Activated T-cell treated with anti-CD3 and anti-CD28 coated beads, Interleukin-2, amount 50 U/mL, for 24 hours (primary cell): ENCODE measurements at regions not wholly inside any gene's neighbourhood (a gene's known extent, or its start where the extent isn't known, plus 50 kb on each side); places are given as distances from the start of the nearest gene placed in this dataset.

ENCODE experiments used
- DNase-seq: peaks from one replicate; pipeline ENCODE4 v3.0.0-alpha.2; 2020
- H3K27ac Mint-ChIP-seq: 2 replicates; pipeline ENCODE4 v1.8.0; 2020; ENCODE audit warnings: mild to moderate bottlenecking, mixed read lengths
- H3K27me3 Mint-ChIP-seq: 2 replicates; pipeline ENCODE4 v1.8.0; 2020; ENCODE audit warnings: mixed read lengths
- H3K36me3 Mint-ChIP-seq: 2 replicates; pipeline ENCODE4 v1.8.0; 2020; ENCODE audit warnings: low read depth, mixed read lengths
- H3K4me1 Mint-ChIP-seq: 2 replicates; pipeline ENCODE4 v1.8.0; 2020; ENCODE audit warnings: low read depth, mixed read lengths
- H3K4me3 Mint-ChIP-seq: 2 replicates; pipeline ENCODE4 v1.8.0; 2020; ENCODE audit warnings: mild to moderate bottlenecking, moderate library complexity, mixed read lengths
- H3K9me3 Mint-ChIP-seq: 2 replicates; pipeline ENCODE4 v1.8.0; 2020; ENCODE audit warnings: mixed read lengths

DNA sequence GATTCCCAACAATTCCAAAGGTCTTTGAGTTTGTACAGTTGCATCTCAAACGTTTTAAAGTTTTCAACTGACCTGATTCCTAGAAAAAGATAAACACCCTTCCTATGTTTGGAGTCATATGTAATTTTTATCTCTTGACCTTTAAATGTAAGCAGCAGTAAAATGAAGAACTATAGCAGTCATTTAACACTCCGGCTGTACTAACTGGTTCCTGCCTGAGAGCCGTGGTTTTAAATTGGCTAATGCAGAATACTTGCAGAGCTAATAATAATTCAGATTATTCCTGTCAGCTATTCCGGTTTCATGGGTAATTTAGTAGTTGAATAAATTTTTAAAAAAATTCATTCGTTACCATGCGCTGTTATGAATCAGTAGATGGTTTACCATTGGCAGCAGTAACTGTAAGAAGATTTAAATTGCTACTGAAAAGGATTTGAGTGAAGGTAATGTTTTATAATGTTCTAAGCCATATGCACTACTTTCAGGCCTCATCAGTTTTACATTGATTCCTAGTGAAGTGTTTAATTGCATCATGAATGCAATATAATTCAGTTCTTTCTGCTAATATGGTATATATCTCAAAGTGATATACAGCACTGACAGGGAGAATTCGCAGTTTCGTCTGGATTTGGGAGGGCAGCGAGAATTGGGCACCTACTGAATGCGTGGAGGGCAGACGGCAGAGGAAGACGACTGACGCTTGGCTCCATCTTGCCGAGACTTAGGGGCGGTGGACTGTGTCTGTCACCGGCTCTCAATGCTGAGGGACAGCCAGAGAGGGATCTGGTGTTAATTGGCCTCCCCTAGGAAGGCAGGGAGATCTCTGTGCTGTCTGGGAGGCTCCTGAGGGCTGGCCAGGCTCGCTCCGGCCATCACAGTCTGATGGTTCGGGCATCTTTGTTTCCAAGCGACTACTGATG, 217.7 kb downstream of the PHETA1 start:
- H3K36me3 Mint-ChIP-seq, result no peaks in the 10 kb centered on the region
- no peak for DNase-seq
- H3K27ac Mint-ChIP-seq, result no peak overlapping the region
- H3K4me1 Mint-ChIP-seq, result peaks cover 1% of the 10 kb centered on the region
- H3K9me3 Mint-ChIP-seq, result peaks cover 3% of the 10 kb centered on the region
- peaks cover 7% of the 10 kb centered on the region for H3K27me3 Mint-ChIP-seq
- no peak overlapping the region for H3K4me3 Mint-ChIP-seq

DNA sequence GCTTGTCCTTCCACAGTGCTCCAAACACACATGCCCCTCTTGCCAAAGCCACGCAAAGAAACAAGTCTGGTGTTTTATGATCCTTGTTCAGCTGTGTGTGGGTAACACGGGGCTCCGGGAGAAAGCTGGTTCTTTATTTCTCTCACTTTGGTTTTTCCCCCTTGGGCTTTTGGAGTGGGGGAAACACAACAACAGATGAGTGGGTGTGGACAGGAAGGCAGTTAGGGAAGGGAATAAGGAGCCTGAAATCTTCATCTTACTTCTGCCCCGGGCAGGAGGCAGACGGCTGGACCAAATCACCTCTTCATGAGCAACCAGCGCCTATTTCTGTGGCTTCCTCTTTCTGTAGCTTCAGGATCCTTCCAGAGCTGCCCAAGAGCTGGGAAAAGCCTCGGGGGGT, 218.5 kb downstream of the PHETA1 start:
- H3K36me3 Mint-ChIP-seq, result no peaks in the 10 kb centered on the region
- no peak overlapping the region for H3K4me3 Mint-ChIP-seq
- H3K9me3 Mint-ChIP-seq, result peaks cover 3% of the 10 kb centered on the region
- H3K4me1 Mint-ChIP-seq, result peaks cover 1% of the 10 kb centered on the region
- H3K27ac Mint-ChIP-seq, result no peak overlapping the region
- no peak for DNase-seq
- H3K27me3 Mint-ChIP-seq, result peaks cover 5% of the 10 kb centered on the region

DNA sequence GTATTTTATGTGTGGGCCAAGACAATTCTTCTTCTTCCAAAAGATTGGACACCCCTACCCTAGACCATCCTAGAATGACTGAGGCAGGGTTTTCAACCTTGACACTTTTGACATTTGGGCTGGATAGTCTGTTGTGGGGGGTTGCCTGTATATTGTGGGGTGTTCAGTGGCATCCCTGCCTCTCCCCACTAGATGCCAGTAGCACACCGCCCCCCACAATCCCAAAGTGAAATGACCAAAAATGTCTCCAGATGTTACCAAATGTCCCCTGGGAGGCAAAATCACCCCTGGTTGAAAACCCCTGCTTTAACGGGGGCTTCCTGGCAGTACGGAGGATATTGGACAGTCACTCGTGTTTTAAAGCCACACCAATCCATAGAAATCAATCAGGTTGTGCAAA, 219.6 kb downstream of the PHETA1 start:
- peaks cover 5% of the 10 kb centered on the region for H3K27me3 Mint-ChIP-seq

DNA sequence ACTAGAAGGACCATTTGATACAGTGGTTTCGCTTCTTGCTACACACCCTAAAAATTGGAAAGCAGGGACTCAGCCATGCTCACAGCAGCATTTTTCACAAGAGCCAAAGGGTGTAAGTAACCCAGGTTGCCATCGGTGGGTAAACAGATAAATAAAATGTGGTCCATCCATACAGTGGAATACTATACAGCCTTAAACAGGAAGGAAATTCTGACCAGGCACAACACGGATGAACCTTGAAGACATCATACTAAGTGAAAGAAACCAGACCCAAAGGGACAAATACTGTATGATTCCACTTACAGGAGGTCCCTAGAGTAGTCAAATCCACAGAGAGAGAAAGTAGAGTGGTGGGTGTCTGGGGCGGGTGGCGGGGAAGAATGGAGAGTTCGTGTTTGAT, 220.9 kb downstream of the PHETA1 start:
- no peak overlapping the region for H3K4me3 Mint-ChIP-seq
- peaks cover 1% of the 10 kb centered on the region for H3K4me1 Mint-ChIP-seq
- H3K36me3 Mint-ChIP-seq, result no peaks in the 10 kb centered on the region
- DNase-seq, result no peak
- H3K27me3 Mint-ChIP-seq, result peaks cover 5% of the 10 kb centered on the region
- H3K9me3 Mint-ChIP-seq, result peaks cover 3% of the 10 kb centered on the region
- H3K27ac Mint-ChIP-seq, result no peak overlapping the region

More for the DNA sequence above, 219.6 kb downstream of the PHETA1 start:
- DNase-seq, result no peak
- no peak overlapping the region for H3K27ac Mint-ChIP-seq
- peaks cover 3% of the 10 kb centered on the region for H3K9me3 Mint-ChIP-seq
- no peak overlapping the region for H3K4me3 Mint-ChIP-seq
- H3K36me3 Mint-ChIP-seq, result no peaks in the 10 kb centered on the region
- H3K4me1 Mint-ChIP-seq, result peaks cover 1% of the 10 kb centered on the region

DNA sequence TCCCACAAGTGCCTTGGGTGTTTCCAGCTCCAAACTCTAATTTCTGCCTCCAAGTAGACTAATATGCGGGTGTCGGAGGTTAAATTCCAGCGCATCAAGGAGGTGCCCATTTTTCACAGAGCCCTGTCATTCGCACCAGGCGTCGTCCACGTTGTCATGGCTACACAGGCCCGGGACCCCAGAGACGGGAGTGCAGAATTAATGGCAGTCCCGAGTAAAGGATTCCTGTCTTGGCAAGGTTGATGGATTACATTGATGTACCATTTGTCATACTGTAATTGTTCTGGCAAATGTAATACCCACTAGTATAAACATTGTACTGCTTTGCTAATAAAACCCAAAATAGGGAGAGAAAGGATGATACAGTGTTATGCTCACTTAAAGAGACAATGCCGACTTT, 222.9 kb upstream of the MYL2 start:
- Mint-ChIP-seq H3K36me3 (no peaks in the 10 kb centered on the region), H3K27me3 (no peaks in the 10 kb centered on the region), H3K27ac (no peak overlapping the region), H3K4me3 (no peak overlapping the region), H3K4me1 (no peaks in the 10 kb centered on the region), H3K9me3 (peaks cover 3% of the 10 kb centered on the region)
- no peak for DNase-seq

DNA sequence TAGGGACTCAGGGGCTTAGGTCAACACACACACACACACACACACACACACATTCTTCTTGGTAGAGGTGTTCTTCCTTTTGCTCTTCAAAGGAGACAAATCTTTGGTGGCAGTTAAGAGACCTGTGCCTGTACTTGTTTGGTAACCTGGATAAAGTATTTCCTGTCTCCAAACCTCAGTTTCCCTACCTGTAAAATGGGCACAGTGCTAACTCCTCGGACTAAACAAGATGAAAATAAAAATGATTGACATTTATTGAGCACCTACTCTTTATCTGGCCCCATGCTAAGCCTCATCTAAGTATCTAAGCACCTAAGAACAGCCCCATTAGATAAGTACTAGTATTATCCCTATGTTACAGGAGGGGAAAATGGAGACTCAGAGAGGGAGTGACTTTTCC, 220.8 kb upstream of the MYL2 start:
- no peaks in the 10 kb centered on the region for H3K9me3 Mint-ChIP-seq
- no peak for DNase-seq
- H3K36me3 Mint-ChIP-seq, result no peaks in the 10 kb centered on the region
- H3K4me3 Mint-ChIP-seq, result no peak overlapping the region
- H3K27me3 Mint-ChIP-seq, result no peaks in the 10 kb centered on the region
- no peak overlapping the region for H3K27ac Mint-ChIP-seq
- H3K4me1 Mint-ChIP-seq, result no peaks in the 10 kb centered on the region

DNA sequence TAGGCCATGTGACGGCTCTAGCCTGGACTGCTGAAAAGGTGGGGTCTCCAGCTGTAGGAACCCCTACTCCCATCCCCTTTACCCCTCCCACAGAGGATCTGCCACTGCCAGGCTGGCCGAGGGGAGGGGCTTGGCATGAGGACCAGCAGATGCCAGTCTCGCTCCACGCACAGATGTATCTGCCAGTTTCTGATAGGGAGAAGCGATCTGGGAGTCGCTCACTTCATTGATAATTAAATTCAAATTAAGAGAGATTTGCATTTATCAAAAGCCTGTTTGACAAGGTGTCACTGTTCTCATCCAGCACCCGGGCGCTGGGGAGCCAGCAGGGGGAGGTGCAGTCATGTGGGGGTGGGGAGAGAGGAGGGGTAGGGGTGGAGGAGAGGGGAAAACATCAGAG, 217.6 kb upstream of the MYL2 start:
- H3K4me3 Mint-ChIP-seq, result no peak overlapping the region
- no peak for DNase-seq
- no peaks in the 10 kb centered on the region for H3K36me3 Mint-ChIP-seq
- H3K4me1 Mint-ChIP-seq, result no peaks in the 10 kb centered on the region
- no peak overlapping the region for H3K27ac Mint-ChIP-seq
- H3K27me3 Mint-ChIP-seq, result no peaks in the 10 kb centered on the region
- no peaks in the 10 kb centered on the region for H3K9me3 Mint-ChIP-seq

DNA sequence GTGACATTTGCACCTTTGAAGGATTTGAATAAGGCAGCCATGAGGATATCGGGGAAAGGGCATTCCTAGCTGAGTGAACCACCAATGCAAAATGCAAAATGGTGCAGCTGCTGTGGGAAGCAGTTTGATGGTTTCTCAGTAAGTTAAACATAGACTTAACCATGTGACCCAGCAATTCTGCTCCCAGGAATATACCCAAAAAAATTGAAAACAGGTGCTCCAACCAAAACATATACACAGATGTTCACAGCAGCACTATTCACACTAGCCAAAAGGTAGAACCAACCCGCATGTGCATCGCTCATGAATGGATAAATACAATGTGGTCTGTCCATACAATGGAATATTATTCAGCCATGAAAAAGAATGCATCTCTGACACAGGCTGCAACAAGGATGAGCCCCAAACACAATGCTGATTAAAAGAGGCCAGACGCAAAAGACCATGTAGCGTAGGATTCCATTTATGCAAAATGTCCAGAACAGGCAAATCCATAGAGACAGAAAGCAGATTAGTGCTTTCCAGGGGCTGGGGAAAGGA, 215.0 kb upstream of the MYL2 start:
- Mint-ChIP-seq H3K9me3 (no peaks in the 10 kb centered on the region), H3K27ac (no peak overlapping the region), H3K36me3 (no peaks in the 10 kb centered on the region), H3K4me3 (no peak overlapping the region), H3K4me1 (no peaks in the 10 kb centered on the region), H3K27me3 (no peaks in the 10 kb centered on the region)
- no peak for DNase-seq

DNA sequence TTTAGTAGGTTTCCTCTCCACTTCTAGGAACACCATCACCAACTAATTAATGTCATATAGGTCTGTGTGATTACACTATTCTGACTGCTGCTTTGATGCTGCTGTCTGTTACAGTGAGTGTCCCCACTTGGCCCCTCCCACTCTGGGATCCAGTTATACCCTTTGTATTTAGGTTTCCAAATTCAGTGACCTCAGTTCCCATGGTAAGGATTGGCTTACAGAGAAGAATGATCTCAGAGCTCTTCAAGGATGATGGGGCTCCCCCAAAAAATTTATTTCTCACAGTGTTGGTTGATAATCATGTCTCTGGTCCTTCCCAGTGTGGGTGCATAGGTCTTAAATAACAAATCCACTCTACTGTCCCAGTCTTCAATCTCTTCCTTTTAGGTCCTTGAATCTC, 210.0 kb upstream of the MYL2 start:
- Mint-ChIP-seq H3K9me3 (no peaks in the 10 kb centered on the region), H3K4me3 (no peak overlapping the region), H3K4me1 (no peaks in the 10 kb centered on the region), H3K27ac (no peak overlapping the region), H3K27me3 (no peaks in the 10 kb centered on the region), H3K36me3 (no peaks in the 10 kb centered on the region)
- DNase-seq, result no peak

DNA sequence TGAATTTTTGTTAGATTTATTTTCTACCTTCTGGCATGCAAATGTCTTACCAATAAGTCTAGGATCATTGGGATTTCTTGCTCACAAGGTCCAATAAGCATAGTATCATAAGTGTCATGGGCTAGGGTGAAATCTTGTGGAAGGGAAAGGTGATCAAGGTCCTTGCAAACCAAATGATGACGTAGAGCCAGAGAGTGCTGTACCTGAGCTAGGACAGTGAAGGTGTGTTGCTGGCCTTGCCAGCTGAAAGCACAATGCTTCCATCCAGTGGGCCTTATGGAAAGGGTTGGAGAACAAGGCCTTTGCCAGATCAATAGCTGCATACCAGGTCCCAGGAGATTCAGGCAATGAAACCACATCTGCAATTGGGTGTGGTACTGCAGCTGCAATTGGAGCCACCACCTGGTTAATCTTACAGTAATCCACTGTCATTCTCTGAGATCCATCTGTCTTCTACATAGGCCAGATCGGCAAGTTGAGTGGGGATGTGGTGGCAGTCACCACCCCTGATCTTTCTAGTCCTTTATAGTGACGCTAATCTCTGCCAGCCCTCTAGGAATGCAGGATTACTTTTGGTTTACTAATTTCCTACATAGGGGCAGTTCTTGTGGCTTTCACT, 208.9 kb upstream of the MYL2 start:
- H3K36me3 Mint-ChIP-seq, result no peaks in the 10 kb centered on the region
- no peaks in the 10 kb centered on the region for H3K27me3 Mint-ChIP-seq
- no peak overlapping the region for H3K27ac Mint-ChIP-seq
- H3K4me1 Mint-ChIP-seq, result no peaks in the 10 kb centered on the region
- H3K4me3 Mint-ChIP-seq, result no peak overlapping the region
- DNase-seq, result no peak
- H3K9me3 Mint-ChIP-seq, result no peaks in the 10 kb centered on the region

DNA sequence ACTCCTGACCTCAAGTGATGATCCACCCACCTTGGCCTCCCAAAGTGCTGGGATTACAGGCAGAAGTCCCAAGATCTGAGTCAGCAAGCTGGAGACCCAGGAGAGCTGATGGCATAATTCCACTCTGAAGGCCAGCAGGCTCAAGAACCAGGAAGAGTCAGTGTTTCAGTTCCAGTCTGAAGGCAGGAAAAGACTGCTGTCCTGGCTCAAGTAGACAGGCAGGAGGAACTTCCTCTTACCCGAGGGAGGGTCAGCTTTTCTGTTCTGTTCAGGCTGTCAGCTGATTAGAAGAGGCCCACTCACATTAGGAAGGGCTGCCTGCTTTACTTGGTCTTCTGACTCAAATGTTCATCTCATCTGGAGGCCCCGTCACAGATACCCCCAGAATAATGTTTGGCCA, 206.0 kb upstream of the MYL2 start:
- Mint-ChIP-seq H3K4me3 (no peak overlapping the region), H3K9me3 (no peaks in the 10 kb centered on the region), H3K36me3 (no peaks in the 10 kb centered on the region), H3K27ac (no peak overlapping the region), H3K4me1 (no peaks in the 10 kb centered on the region), H3K27me3 (no peaks in the 10 kb centered on the region)
- no peak for DNase-seq

DNA sequence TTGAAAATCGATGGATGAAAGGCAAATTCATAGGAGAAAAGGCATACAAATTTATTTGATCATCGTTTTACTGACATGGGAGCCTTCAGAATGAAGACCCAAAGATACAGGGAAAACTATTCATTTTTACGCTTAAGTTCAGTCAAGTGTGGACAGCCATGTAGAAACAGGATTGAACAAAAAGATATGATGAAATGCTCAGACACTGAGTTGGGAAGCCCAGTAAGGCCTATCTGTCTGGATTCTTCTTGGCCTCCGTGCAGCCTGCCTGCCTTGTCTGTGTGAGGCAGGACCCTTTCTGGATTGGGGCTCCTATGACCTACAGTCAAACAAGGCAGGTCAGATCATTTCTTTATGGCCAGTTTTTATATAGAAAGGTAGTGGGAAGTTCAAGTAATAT, 203.8 kb upstream of the MYL2 start:
- H3K4me1 Mint-ChIP-seq, result no peaks in the 10 kb centered on the region
- no peaks in the 10 kb centered on the region for H3K27me3 Mint-ChIP-seq
- H3K4me3 Mint-ChIP-seq, result no peak overlapping the region
- no peak overlapping the region for H3K27ac Mint-ChIP-seq
- no peaks in the 10 kb centered on the region for H3K9me3 Mint-ChIP-seq
- H3K36me3 Mint-ChIP-seq, result no peaks in the 10 kb centered on the region
- DNase-seq, result no peak

DNA sequence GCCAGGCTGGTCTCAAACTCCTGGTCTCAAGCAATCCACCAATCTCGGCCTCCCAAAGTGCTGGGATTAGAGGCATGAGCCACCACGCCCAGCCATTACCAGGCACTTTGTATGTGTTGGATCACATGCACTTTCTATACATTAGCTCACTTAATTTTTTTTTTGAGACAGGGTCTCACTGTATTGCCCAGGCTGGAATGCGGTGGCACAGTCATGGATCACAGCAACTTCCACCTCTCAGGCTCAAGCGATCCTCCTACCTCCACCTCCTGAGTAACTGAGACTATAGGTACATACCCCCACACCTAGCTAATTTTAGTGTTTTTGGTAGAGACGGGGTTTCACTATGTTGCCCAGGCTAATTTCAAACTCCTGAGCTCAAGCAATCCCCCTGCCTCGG, 203.0 kb upstream of the MYL2 start:
- H3K4me3 Mint-ChIP-seq, result no peak overlapping the region
- no peak overlapping the region for H3K27ac Mint-ChIP-seq
- no peak for DNase-seq
- no peaks in the 10 kb centered on the region for H3K9me3 Mint-ChIP-seq
- no peaks in the 10 kb centered on the region for H3K4me1 Mint-ChIP-seq
- H3K36me3 Mint-ChIP-seq, result no peaks in the 10 kb centered on the region
- H3K27me3 Mint-ChIP-seq, result no peaks in the 10 kb centered on the region

DNA sequence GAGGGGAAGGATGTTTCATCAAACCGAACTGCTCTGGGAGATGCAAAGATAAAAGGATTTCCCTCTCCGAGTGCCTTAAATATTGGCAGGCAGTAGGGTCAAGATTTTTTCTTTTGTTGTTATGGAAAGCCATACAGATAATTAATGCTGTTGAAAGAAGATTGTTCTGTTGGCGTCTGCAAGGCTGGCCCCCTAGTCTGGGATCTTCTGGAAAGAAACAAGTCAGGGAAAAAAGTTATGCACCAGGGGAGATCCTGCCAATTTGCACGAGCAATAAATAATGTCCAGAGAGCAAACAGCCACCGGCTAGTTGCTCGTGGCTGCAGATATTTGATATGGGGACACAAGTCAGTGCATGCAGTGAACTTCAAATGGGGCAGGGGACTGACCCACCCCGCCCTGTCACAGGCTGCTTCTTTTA, 202.1 kb upstream of the MYL2 start:
- DNase-seq, result no peak
- no peak overlapping the region for H3K4me3 Mint-ChIP-seq
- H3K27ac Mint-ChIP-seq, result no peak overlapping the region
- H3K4me1 Mint-ChIP-seq, result no peaks in the 10 kb centered on the region
- H3K36me3 Mint-ChIP-seq, result no peaks in the 10 kb centered on the region
- no peaks in the 10 kb centered on the region for H3K27me3 Mint-ChIP-seq
- H3K9me3 Mint-ChIP-seq, result no peaks in the 10 kb centered on the region

DNA sequence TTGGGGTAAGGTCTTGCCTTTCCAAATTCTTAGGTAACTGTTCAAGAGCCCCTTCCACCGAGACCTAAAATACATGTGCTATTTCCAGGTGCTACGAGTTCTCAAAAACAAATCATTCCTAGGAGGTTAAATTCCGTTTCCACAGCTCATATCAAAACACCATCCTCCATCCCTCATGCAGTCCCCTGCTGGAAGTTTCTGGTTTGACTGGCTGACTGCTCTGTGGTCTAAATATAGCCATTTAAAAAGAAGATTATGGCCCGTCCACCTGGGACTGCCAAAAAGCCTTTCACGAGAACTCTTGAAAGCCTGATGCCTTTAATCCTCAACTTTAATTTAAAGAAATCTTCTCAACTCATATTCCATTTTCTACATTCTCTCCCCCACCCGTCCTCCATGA, 201.5 kb upstream of the MYL2 start:
- no peaks in the 10 kb centered on the region for H3K36me3 Mint-ChIP-seq
- H3K4me1 Mint-ChIP-seq, result no peaks in the 10 kb centered on the region
- DNase-seq, result no peak
- no peaks in the 10 kb centered on the region for H3K27me3 Mint-ChIP-seq
- H3K9me3 Mint-ChIP-seq, result no peaks in the 10 kb centered on the region
- no peak overlapping the region for H3K4me3 Mint-ChIP-seq
- no peak overlapping the region for H3K27ac Mint-ChIP-seq
